ENCODE measurements at regions not wholly inside any gene's neighbourhood (a gene's known extent, or its start where the extent isn't known, plus 50 kb on each side); places are given as distances from the start of the nearest gene placed in this dataset.

DNA sequence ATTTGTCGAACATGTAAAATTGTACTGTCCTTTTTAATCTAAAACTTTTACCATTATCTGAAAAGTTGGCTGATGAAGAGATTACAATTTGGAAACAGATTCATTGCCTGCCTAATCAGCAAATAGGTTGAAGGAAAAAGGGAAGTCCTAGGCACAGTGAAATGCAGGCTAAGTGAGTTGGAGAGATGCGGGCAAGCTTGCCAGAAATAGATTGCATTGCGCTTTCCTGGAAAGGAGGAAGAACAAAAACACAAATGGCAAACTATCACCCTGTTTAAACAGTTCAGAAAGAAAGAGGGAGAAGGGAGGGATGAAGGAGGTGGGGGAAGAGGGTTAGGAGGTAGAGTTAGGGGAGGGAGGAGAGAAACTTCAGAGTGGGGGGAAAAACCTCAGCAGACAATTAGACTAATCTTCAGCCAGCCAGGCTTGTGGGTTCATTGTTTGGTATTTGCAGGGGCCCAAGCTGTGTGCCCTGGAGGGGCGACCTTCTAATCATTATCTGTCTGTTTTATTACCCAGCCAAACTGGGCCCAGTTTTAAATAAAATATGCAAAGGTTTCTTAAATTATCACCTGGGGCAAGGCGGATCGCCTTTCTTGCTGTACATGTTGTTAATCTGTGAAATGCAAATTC is 465.2 kb downstream of the TFAP2B start:
- TF ChIP-seq, protein P1, sequence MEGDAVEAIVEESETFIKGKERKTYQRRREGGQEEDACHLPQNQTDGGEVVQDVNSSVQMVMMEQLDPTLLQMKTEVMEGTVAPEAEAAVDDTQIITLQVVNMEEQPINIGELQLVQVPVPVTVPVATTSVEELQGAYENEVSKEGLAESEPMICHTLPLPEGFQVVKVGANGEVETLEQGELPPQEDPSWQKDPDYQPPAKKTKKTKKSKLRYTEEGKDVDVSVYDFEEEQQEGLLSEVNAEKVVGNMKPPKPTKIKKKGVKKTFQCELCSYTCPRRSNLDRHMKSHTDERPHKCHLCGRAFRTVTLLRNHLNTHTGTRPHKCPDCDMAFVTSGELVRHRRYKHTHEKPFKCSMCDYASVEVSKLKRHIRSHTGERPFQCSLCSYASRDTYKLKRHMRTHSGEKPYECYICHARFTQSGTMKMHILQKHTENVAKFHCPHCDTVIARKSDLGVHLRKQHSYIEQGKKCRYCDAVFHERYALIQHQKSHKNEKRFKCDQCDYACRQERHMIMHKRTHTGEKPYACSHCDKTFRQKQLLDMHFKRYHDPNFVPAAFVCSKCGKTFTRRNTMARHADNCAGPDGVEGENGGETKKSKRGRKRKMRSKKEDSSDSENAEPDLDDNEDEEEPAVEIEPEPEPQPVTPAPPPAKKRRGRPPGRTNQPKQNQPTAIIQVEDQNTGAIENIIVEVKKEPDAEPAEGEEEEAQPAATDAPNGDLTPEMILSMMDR (IDR thresholded peaks at IDR 0.05) = no peak
- no peak for TF ChIP-seq POLR2A (IDR thresholded peaks at IDR 0.05)

Measured in prostate gland (tissue), 2 donors.